ENCODE measurements at regions not wholly inside any gene's neighbourhood (a gene's known extent, or its start where the extent isn't known, plus 50 kb on each side); places are given as distances from the start of the nearest gene placed in this dataset.
"Not testable (repeated sequence)": the region's sequence is repeated elsewhere in the genome, so short reads cannot be mapped to it uniquely, and the experiment has no call there.

DNA sequence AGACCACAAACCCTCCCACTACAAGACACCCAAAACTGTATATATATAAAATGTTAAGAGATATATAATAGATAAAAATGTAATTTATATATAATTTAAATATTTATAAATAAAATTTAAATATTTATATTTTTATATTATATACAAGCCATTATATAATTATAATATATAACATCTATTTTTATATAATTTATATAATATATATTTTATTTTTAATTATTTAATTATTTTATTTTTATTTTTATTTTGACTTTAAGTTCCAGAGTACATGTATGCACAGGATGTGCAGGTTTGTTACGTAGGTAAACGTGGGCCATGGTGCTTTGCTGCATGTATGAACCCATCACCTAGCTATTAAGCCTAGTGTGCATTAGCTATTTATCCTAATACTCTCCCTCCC, 1090.2 kb downstream of the NXPH1 start:
- no peaks in the 10 kb centered on the region for H3K9me3 Mint-ChIP-seq
- H3K4me1 Mint-ChIP-seq = no peaks in the 10 kb centered on the region
- H3K36me3 Mint-ChIP-seq (ENCODE audit: low read depth) = no peaks in the 10 kb centered on the region
- DNase-seq (ENCODE audit: low read depth, low spot score) = no peak
- no peak overlapping the region for H3K27ac Mint-ChIP-seq (ENCODE audit: unreplicated experiment)
- no peak overlapping the region for H3K4me3 Mint-ChIP-seq
- TF ChIP-seq, protein P1, sequence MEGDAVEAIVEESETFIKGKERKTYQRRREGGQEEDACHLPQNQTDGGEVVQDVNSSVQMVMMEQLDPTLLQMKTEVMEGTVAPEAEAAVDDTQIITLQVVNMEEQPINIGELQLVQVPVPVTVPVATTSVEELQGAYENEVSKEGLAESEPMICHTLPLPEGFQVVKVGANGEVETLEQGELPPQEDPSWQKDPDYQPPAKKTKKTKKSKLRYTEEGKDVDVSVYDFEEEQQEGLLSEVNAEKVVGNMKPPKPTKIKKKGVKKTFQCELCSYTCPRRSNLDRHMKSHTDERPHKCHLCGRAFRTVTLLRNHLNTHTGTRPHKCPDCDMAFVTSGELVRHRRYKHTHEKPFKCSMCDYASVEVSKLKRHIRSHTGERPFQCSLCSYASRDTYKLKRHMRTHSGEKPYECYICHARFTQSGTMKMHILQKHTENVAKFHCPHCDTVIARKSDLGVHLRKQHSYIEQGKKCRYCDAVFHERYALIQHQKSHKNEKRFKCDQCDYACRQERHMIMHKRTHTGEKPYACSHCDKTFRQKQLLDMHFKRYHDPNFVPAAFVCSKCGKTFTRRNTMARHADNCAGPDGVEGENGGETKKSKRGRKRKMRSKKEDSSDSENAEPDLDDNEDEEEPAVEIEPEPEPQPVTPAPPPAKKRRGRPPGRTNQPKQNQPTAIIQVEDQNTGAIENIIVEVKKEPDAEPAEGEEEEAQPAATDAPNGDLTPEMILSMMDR (conservative IDR thresholded peaks at IDR 0.05) = no peak
- H3K27me3 Mint-ChIP-seq (ENCODE audit: low read depth) = no peaks in the 10 kb centered on the region

DNA sequence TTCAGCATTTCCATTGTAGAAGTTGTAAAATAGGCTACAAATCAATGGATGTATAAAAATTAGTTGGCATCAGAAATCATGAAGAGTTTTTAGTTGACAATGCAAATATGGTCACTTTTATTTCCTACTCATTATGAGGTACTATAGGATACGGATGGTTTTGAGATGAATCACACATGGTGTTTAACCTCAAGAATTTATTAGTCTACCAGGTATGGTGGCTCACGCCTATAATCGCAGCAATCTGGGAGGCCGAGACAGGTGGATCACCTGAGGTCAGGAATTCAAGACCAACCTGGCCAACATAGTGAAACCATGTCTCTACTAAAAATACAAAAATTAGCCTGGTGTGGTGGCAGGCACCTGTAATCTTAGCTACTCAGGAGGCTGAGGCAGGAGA, 1119.0 kb downstream of the NXPH1 start:
- not testable (repeated sequence) for H3K4me1 Mint-ChIP-seq; H3K9me3 Mint-ChIP-seq; H3K36me3 Mint-ChIP-seq (ENCODE audit: low read depth); H3K4me3 Mint-ChIP-seq; H3K27ac Mint-ChIP-seq (ENCODE audit: unreplicated experiment); H3K27me3 Mint-ChIP-seq (ENCODE audit: low read depth); DNase-seq (ENCODE audit: low read depth, low spot score)

DNA sequence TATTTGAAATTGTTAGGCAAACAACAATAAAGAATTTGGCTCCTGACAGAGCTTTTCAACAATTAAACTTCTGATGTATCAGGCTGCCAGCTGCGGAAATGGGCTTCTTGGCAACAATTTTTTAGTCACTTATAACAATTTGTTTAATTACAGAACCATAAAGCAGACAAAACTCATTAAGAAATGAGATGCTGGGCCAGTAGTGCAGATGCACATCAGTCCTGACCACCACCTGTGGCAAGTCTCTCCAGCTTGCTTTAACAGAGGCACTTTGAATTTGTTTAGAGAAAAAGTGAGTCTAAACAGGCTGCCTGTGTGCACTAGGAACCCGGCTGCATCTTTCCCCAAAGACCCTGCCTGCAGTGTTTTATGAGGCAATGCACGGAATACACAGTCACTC, 1124.4 kb downstream of the NXPH1 start:
- no peaks in the 10 kb centered on the region for H3K27me3 Mint-ChIP-seq (ENCODE audit: low read depth)
- no peaks in the 10 kb centered on the region for H3K36me3 Mint-ChIP-seq (ENCODE audit: low read depth)
- no peak overlapping the region for H3K4me3 Mint-ChIP-seq
- no peaks in the 10 kb centered on the region for H3K4me1 Mint-ChIP-seq
- peaks cover 3% of the 10 kb centered on the region for H3K9me3 Mint-ChIP-seq
- TF ChIP-seq, protein P1 (conservative IDR thresholded peaks at IDR 0.05) = no peak
- H3K27ac Mint-ChIP-seq (ENCODE audit: unreplicated experiment) = no peak overlapping the region
- DNase-seq (ENCODE audit: low read depth, low spot score) = no peak

DNA sequence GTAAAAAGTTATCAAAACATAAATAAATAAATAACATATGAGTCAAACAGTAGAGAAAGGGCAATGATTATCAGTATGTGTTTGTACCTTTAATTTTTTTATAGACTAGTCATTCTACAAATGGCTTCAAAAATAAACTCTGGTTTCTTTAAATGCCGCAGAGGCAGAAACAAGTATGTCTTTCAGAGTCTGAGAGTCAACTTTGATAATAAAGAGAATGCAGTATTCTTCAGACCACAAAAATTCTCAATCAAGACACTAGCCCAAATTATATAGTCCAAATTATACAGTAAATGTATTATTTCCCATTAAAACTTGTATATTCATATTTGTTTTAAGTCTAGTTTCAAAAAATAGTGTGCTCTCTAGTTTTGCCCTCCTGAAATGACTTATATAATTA, 1142.3 kb downstream of the NXPH1 start:
- no peak overlapping the region for H3K4me3 Mint-ChIP-seq
- H3K27me3 Mint-ChIP-seq (ENCODE audit: low read depth) = no peaks in the 10 kb centered on the region
- H3K27ac Mint-ChIP-seq (ENCODE audit: unreplicated experiment) = no peak overlapping the region
- no peak for DNase-seq (ENCODE audit: low read depth, low spot score)
- H3K4me1 Mint-ChIP-seq = no peaks in the 10 kb centered on the region
- TF ChIP-seq, protein P1 (conservative IDR thresholded peaks at IDR 0.05) = no peak
- H3K36me3 Mint-ChIP-seq (ENCODE audit: low read depth) = no peaks in the 10 kb centered on the region
- no peaks in the 10 kb centered on the region for H3K9me3 Mint-ChIP-seq

DNA sequence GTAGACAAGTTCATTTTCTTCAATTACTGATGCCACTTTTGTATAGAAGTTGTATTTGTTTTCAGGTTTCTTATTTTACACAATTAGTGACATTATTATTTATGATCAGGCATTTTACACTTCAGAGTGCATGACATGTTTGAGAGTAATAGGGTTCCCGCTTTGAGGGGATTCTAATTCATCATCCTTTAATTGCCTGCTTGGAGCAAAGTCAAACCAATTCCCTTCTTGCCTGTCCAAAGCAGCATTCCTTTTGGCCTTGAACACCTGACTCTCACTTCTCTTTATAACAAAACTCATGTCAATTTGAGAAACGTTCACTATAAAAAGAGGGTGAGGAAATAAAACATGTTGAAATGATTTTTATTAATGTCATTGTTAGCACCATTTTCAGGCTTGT, 1149.4 kb downstream of the NXPH1 start:
- TF ChIP-seq, protein P1 (conservative IDR thresholded peaks at IDR 0.05) = no peak
- Mint-ChIP-seq H3K4me3 (no peak overlapping the region), H3K36me3 (ENCODE audit: low read depth) (no peaks in the 10 kb centered on the region), H3K9me3 (no peaks in the 10 kb centered on the region), H3K27ac (ENCODE audit: unreplicated experiment) (no peak overlapping the region), H3K27me3 (ENCODE audit: low read depth) (no peaks in the 10 kb centered on the region), H3K4me1 (peaks cover 5% of the 10 kb centered on the region)
- DNase-seq (ENCODE audit: low read depth, low spot score) = no peak

DNA sequence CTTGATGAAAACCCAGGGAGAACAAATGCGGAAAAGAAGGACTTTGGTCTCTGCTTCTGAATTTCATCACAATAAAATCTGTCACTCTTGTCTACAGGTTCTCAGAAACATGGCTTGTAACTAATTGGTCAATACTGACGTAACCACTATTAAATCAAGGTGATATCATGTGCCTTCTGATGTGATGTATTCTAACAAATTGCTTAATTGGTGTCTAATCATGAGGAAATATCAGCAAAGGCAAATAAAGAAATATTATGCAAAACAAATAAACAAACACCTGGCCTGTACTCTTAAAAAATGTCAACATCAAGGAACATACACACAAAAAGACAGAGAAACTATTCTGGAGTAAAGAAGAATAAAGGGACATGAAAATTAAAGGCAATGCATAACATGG, 1165.0 kb downstream of the NXPH1 start:
- H3K9me3 Mint-ChIP-seq = peaks cover 4% of the 10 kb centered on the region
- no peak for DNase-seq (ENCODE audit: low read depth, low spot score)
- TF ChIP-seq, protein P1 (conservative IDR thresholded peaks at IDR 0.05) = no peak
- H3K4me3 Mint-ChIP-seq = no peak overlapping the region
- H3K27me3 Mint-ChIP-seq (ENCODE audit: low read depth) = no peaks in the 10 kb centered on the region
- H3K4me1 Mint-ChIP-seq = no peaks in the 10 kb centered on the region
- no peaks in the 10 kb centered on the region for H3K36me3 Mint-ChIP-seq (ENCODE audit: low read depth)
- no peak overlapping the region for H3K27ac Mint-ChIP-seq (ENCODE audit: unreplicated experiment)

Measured in neural crest cell (in vitro differentiated cells).